GM21360 (cell line): ENCODE measurements at regions not wholly inside any gene's neighbourhood (a gene's known extent, or its start where the extent isn't known, plus 50 kb on each side); places are given as distances from the start of the nearest gene placed in this dataset.
"Not testable (repeated sequence)": the region's sequence is repeated elsewhere in the genome, so short reads cannot be mapped to it uniquely, and the experiment has no call there.

Experiments used
- ATAC-seq: cut with Tn5 transposase; IDR thresholded peaks from one replicate; pipeline ENCODE4 v1.9.1; 2021; ENCODE audit warnings: mild to moderate bottlenecking, moderate library complexity; ENCODE audit not compliant: unreplicated experiment

GRCh38 chr3:150329408-150329807 is 78.7 kb upstream of the TSC22D2 start:
- no peak for ATAC-seq

- ATAC-seq: no peak
These were observed 79.5 kb upstream of the TSC22D2 start for GRCh38 chr3:150328654-150329040.

DNA sequence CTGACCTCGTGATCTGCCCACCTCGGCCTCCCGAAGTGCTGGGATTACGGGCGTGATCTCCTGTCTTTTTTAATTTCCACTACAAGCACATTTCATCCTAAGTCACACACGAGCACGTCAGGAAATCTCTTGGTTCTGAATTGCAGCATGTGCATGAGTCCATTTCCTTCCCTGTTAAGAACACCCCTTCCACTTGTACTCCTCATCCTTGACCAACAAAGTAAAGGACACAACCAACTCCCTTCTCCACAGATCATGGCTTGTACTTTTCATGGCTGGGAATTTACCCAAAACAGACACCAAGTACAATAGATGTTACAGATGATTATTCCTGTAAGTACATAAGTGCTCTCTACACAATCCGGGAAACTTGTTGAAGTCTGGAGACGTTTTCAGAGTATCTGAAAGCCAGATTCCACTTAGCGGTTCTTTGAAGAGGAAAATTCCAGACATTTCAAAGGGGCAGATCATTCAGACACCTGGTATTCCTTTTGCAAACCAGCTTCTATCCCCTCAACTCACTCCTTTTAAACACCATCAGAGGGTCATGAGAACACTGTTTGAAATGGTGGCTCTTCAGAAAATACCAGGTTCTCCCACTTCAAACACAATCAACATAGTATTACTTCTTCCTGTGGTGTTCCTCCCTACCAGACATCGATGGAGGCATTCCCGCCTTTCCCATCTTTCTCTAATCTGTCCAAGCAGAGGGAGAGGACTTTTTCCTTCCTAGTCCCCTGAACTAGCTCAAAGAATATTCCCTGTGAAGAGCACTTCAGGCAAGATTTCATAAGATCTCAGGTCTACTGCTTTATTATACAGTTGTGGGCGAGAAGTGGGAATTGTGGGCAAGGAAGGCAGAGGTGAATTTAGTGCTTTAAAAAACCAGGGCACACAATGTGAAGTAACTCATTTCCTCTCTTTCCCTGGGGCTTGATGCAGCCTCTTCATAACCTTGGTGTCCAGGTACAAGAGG is 80.1 kb upstream of the TSC22D2 start:
- ATAC-seq: no peak

DNA sequence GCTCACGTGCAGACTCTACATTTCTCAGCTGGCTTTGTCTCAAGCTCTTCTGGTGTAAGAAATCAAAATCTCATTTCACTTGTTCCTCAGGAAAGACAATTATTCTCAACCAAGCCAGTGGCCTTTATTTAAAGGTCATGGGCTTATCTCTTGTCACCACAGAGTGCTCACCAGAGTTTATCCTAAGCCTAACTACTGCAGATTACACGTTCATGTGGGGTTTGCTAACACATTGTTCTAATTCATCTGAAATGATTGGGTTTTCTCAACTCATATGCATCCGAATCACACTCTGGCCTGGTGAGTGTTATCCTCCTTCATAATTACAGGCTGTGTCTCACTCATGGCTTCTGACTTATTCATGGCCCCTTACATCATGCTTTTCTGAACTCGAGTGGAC is 83.3 kb upstream of the TSC22D2 start:
- no peak for ATAC-seq

GRCh38 chr3:150324245-150324644 is 83.9 kb upstream of the TSC22D2 start:
- ATAC-seq: no peak

- ATAC-seq: no peak
These were observed 84.3 kb upstream of the TSC22D2 start for GRCh38 chr3:150323770-150324169.

DNA sequence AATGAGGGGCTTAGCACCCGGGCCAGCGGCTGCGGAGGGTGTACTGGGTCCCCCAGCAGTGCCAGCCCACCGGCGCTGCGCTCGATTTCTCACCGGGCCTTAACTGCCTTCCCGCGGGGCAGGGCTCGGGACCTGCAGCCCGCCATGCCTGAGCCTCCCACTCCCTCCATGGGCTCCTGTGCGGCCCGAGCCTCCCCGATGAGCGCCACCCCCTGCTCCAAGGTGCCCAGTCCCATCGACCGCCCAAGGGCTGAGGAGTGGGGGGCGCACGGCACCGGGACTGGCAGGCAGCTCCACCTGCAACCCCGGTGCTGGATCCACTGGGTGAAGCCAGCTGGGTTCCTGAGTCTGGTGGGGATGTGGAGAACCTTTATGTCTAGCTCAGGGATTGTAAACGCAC is 85.0 kb upstream of the TSC22D2 start:
- ATAC-seq: not testable (repeated sequence)

DNA sequence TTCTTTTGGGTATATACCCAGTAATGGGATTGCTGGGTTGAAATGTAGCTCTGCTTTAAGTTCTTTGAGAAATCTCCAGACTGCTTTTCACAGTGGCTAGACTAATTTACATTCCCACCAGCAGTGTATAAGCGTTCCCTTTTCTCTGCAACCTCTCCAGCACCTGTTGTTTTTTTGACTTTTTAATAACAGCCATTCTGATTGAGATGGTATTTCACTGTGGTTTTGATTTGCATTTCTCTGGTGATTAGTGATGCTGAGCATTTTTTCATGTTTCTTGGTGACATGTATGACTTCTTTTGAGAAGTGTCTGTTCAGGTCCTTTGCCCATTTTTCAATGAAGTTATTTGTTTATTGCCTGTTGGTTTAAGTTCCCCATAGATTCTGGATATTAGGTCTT is 87.1 kb upstream of the TSC22D2 start:
- not testable (repeated sequence) for ATAC-seq

- ATAC-seq: no peak
These were observed 88.2 kb upstream of the TSC22D2 start for GRCh38 chr3:150319900-150320299.

- no peak for ATAC-seq
These were observed 90.6 kb upstream of the TSC22D2 start for GRCh38 chr3:150317469-150317868.

DNA sequence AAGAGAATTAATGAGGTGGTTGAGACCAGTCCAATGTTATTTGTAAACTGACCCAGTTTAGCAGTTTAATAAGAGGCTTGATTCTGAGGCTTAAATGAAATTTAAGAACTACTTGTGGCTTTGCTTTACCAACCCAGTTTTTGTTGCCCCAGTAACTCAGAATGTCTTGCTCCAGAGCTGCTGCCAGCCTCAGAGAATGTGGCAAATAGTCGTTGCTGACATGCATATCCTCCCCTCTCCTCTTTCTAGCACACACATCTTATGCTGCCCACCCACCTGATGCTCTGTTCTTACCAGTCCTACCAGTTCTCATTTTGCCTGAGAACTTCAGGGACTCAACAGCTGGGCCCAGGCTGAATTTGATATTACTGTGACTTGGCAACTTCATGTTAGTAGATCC is 92.4 kb upstream of the TSC22D2 start:
- no peak for ATAC-seq

DNA sequence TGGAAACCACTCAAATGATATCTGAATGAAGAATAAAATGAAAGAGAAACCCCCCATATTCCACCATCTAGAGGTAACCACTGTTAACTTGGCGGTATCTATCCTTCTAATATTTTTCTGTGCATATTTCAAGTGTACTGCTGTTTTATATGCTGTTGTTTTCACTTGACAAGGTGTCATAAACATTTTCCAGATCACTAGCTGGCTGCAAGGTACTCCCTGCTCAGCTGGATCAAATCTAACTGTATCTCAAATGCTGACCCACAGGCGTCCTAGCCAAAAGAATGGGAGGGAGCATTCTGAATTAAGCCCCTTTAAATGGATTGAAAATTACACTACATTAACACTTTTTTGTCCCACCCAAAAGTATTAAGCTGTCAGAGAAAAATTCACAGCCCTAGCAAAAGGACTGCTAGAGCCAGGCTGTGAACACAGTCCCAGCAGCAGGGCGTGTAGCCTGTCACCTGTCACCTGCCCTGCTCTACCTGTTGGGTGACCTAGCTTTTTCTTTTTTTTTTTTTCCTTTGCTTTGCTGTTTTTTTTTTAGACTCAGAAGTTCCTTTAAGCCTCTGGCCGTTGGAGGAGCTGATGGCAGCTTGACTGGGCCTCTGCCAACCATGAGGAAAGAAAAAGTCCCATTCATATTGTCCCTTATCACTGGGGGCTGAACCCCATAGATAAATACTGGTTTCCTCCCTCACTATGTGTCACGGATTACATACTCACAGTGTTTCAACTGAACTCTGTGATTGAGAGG is 93.7 kb upstream of the TSC22D2 start:
- ATAC-seq: no peak

- ATAC-seq: no peak
These were observed 96.0 kb upstream of the TSC22D2 start for GRCh38 chr3:150312018-150312657.

GRCh38 chr3:150311156-150311555 is 96.9 kb upstream of the TSC22D2 start:
- ATAC-seq: no peak

DNA sequence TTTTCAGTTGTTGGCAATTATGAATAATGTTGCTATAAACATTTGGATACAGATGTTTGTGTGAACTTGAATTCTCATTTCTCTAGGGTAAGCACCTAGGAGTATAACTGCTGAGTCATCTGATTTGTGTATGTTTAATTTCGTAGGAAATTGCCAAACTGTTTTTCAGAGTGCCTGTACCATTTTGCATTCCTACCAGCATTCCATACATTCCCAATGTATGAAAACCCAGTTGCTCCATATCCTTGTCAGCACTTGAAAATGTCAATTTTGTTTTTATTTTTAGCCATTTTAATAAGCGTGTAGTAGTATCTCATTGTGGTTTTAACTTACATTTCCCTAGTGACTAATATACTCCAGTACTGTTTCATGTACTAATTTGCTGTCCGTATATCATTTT is 98.5 kb upstream of the TSC22D2 start:
- ATAC-seq: no peak

DNA sequence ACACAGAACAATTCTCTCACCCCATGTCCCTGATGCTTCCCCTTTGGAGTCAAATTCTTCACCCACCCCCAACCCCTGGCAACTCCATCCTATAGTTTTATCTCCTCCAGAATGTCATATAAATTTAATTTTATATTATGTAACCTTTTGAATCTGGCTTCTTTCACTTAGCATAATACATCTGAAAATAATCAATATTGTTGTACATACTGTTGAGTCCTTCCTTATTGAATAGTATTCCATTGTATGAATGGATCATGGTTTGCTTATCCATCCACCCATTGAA is 98.9 kb upstream of the TSC22D2 start:
- no peak for ATAC-seq

DNA sequence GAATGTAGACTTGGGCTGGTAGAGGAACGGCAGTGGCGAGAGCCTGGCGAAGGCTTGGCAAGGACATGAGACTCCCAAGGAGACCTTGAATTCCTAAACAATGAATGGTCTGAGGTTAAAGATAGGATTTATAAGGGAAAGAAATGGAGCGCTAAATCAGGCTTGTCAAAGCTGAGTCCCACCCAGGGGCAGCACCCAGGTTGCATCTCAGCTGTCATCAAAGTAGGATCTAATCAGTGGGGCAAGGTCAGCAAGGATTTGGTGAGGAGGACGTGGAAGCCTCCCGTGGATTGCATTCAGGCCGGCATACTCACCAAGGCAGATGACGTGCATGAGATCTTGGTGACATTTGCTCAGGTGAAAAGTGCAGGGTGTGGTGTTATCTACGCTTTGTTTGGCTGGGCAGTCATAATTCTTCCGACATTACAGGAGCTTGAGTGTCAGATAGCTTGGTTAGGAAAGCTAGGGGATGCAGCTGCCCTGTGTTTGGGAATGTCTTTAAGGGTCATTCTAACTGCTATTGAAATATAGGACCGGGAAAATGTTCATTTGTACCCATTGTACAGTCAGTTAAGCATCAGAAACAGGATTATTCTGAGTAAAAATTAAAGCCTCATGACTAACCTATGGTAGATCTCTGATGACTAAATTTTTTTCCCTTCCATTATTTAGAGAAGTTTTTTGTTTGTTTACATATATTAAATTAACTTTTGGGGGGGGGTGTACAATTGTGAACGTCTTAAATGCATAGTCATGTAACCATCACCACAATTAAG is 99.4 kb upstream of the TSC22D2 start:
- no peak for ATAC-seq

DNA sequence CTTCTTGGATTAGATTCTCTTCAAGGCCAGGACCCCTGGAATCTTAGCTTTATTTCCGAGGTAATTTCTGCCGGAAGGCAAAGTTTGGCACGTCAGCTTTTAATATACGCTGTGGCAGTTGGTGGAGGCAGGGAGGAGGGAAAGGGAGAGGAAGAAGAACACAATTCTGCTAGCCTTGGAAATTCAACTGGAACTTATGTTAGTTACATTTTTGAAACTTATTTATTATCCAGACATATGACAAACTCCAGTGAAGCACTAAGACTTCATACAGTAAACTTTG is 100.1 kb upstream of the TSC22D2 start:
- ATAC-seq: no peak

DNA sequence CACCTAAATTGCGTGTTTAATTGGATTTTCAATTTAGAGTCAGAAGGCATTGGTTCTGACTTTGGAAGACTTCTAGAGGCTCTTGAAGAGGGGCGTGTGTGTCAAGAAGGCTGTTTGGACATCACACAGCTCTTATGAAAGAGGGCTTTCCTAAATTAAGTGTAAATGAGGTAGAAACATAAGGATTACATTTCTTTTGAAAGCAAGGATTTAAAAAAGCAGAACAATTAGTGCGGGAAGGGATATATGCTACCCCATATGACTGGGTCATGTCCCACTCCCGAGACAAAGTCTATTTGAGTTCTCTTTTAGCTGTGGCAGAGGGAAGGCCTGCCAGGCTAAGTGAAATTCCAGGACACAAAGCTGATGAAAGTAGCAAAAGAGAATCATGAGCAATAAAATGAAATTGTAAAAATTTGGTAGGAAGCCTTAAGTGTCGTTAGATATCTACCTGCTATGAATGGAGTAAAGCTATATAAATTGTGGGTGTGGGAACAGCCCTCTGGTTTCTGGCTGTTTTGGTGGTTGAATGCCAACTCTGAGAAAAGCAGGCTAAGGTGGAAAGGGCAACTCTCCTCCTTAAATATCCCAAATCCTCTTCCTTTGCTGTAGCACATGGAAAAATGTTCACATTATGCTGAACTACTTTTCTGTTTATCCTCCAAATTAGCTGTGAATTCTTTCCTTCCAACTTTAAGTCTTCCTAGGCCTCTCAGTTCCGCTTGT is 100.6 kb upstream of the TSC22D2 start:
- no peak for ATAC-seq

- no peak for ATAC-seq
These were observed 101.2 kb upstream of the TSC22D2 start for GRCh38 chr3:150306906-150307305.

DNA sequence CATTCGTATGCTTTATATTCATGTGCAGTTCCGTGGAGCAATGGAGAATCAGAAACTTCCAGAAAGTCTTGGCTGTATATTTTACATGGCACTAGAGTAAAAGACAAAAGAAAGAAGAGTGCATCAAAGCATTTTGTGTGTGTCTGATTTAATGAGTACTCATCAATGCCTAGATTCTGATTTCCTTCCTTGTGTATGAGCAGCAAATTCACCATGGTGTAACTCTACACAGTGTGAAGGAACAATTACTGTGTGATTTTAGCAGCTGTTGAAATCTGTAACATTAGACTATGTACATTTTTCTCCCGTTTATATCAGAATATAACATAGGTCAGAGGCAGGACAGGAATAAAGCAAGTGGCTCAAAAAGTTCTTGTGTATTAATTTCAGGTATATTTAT is 102.0 kb upstream of the TSC22D2 start:
- no peak for ATAC-seq
